NCI-H2029 treated with DMSO at 0.1 percent for 48 hours (cell line): ENCODE measurements at regions not wholly inside any gene's neighbourhood (a gene's known extent, or its start where the extent isn't known, plus 50 kb on each side); places are given as distances from the start of the nearest gene placed in this dataset.

Experiments
- DNase-seq: peaks from one replicate; lab custom pipeline; 2025; lab: John Stamatoyannopoulos, UW

DNA sequence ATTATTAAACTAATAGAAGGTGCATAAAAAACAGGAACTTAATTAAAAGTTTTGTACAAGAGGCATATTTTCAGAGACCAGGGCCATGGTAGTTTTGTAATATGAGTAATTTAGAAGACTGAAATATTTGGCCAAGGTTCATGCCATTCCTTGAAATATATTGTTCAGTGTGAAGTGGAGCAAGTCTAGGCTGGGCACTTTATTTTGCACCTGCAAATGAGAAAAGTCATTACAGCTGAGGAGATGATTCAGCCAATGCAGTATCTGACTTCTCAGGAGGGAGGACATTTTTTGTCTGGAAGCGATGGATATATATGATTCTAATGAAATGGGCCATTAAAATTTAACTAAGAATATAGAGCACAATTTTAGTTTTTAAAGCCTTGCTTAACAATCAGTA is 754.0 kb upstream of the ADAMTS16 start:
- DNase-seq, result no peak

DNA sequence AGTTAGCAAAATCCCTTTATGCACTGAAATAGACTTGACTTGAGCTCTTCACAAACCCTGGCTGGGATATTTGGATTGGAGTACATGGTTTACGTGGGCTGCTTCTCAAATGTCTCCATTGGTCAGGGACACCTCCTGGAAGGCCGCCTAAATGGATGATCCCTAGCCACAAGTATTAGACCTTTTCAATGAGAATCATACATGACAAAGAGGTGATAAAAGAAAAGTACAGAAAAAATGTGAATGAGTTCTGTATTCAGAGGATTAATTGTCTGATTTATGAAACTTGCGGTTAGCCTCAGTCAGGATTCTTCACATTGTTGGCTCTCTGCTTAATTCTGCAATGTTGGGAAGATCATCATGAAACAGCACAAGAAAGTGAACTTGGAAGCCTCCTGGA is 752.8 kb upstream of the ADAMTS16 start:
- DNase-seq, result no peak

DNA sequence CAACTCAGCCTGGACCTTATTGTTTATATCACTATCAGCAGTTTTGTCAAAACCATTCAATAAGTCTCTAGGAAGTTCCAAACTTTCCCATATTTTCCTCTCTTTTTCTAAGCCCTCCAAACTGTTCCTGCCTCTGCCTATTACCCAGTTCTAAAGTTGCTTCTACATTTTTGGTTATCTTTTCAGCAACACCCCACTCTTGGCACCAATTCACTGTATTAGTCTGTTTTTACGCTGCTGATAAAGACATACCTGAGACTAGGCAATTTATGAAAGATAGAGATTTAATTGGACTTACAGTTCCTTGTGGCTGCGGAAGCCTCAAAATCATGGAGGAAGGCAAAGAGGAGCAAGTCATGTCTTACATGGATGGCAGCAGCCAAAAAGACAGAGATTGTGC is 744.4 kb upstream of the ADAMTS16 start:
- no peak for DNase-seq

DNA sequence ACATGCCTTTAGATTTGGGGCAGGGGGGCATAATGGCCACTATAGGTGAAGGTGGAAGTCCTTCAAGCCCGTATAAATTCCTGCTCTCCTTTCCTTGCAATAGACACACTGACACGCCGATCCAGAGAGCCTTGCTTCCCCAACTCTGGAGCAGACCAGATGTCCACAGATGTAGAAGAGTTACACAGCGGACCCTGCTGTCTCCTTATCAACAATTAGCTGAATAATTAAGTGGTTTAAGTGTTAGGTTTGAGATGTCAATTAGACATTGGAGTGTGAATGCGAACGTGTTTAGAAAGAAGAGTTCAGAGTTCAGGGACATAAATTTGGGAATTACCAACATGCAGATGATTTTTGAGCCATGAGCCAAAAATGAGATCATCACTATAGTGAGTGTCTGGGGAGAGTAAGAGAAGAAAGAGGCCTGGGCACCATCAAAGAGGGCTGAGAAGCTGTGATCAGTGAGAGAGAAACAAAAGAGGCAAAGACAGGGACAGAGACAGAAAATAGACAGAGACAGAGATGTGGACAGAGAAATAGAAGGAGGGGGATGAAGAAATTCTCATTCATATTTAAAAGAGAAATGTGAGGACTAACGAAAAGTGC is 734.4 kb upstream of the ADAMTS16 start:
- no peak for DNase-seq

DNA sequence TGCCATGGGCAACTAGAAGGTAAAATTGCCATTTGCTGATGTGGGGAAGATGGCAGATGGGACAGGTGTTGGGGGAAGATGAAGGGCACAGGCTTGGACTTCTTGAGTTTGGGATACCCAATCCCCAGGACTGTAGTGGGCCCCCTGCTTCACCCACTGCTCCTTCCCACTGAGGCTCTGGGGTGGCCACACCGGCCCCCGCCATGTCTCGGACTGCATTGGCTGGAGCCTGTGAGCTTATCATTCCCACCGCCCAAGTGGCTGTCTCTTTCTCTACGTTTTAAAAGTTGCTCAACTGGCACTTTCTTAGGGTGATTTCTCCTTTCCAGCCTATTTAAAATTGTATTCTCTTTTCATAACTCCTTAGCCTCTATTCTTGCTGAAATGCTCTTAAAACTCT is 730.0 kb upstream of the ADAMTS16 start:
- no peak for DNase-seq

DNA sequence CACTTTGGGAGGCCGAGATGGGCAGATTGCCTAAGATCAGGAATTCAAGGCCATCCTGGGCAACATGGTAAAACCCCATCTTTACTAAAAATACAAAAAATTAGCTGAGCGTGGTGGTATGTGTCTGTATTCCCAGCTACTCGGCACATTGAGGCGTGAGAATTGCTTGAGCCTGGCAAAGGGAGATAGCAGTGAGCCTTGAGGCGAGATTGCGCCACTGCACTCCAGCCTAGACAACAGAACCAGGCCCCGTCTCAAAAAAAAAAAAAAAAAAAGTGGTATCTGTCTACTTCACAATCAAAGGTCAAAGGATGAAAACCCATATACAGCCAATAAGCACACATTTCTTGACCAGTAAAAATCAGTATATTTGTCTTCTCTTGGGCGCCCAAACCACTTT is 728.5 kb upstream of the ADAMTS16 start:
- no peak for DNase-seq

DNA sequence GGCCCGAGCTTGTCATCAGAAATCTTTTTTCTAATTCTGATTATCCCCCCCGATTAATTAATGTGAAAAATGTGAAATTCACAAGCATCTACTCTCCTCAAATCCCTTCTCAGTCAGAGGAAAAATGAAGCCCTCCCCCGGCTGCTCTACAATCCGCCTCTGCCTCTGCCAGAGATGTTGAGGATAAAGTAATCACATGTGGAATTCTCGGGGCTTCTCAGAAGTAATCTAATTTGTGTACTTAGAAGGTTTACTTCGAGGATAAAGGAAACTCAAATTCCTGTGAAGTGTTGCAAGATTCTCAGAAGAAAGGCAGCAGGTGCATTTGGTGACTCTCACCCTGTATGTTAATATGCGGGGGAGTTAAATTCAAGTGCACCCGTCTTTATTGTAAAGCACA is 726.1 kb upstream of the ADAMTS16 start:
- DNase-seq, result no peak

DNA sequence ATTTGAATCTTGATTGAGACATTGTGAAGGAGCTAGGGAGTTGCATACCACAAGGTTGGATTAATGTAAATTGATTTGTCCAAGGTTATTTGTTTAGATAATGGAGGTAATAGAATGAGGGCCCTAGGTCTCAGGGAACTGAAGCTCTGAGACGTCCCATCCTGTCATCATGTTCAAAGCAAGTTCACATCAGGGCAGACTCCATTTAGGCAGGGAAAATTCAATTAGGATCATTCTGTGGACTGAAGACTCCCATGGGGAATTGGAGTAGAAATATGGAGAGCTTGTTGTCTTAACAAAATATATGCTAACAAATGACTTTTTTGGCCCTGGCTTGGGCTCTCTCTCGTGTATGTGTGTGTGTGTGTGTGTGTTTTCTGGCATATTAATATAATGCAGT is 722.0 kb upstream of the ADAMTS16 start:
- DNase-seq, result no peak

DNA sequence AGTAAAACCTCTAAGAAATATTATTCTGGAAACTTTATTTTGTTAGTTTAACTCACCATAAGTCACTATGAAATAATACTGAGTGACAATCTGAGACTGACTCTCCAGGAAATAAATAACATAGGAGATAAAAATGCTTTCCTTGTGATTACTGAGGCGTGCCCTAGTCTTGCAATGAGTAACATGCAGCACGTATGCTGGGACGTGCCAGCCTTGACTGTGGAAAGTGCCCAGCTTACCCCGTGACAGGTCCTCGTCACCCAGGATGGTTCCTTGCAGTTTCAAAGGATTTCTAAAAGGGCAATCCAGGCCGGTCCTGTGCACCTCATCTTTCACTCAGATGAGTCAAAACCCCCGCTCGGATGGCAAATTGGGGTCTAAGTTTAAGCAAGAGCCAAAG is 720.8 kb upstream of the ADAMTS16 start:
- DNase-seq, result no peak

DNA sequence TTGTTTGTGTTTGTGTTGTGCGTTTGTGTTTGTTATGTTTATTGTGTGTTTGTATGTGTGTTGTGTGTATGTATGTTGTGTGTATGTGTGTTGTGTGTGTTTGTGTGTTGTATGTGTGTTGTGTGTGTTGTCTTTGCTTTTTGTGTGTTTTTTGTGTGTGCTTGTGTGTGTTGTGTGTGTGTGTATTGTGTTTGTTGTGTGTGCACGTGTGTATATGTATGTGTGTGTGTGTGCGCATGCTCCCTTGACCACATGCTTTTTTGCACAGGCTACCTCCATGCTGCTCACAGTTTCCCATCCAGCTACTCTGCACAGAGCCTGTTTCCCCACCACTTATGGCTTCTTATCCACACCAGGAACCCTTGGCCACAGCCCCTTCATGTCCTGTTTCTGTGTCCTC is 720.0 kb upstream of the ADAMTS16 start:
- no peak for DNase-seq

DNA sequence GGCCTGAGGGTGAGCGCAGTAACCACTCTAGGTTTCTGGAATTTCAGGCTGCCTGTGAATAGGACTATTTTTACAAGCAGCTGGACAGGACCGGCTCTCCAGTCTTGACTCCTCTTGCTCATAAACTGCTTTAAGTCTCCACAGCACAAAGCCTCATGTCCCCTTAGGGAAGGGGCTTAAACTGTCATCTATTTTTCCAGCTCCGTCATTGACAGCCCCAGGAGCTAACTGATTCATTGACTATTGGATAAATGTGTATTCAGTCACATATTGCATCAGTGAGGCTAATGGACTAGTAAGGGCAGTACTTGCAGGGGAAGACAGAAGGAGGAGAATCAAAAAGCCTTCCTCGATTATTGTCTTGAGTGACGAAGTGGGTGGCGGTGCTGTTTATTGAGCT is 719.4 kb upstream of the ADAMTS16 start:
- DNase-seq, result no peak

DNA sequence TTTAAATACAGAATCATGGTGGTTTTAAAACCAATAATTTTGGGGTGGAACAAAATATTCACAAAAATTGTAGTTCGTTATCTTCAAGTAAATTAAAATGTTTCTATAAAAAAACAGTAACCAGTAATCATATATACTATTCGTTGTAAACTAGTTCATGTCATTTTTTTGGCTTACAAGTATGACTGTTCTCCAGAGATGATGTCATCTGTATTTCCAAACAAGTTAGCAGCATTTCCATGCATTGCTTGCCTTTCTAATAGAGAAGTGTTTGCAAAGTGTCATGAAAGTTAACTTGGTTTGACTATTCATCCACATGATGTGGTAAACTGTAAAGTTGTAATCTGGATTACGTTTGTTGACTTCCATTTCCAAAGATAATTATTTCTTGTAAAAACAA is 717.9 kb upstream of the ADAMTS16 start:
- DNase-seq, result no peak

DNA sequence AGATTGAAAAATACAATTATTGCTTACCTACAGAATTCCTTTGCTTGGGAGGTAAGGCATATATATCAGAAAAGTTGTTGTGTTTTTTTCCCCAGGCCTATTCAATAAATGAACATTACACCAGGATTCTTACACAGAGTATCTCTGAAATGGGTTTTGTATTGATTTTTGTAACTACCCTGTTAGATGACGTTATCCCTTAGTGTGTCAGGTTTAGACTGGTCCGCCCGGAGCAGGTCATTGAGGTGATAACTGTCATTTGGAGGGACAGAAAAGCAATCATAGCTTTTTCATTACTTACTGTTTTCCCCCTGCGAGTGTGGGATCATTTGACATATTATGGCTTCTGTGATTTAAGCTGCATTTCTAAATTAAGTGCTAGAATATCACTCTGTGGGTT is 715.2 kb upstream of the ADAMTS16 start:
- DNase-seq, result no peak

DNA sequence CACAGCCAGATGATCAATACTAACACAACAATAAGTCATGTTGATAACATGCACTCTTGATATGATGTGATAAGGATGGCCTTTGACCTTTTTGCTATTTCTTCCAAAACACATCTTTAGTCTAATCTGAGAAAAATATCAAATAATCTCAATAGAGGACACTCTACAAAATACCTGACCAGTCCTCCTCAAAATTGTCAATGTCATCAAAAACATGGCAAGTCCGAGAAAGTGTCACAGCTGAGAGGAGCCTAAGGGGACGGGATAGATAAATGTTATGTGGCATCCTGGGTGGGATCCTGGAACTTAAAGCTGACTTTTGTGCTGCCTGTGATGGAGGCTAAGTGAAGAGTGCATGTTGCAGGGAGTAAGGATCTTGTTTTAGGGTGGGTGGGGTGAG is 699.6 kb upstream of the ADAMTS16 start:
- DNase-seq, result no peak

DNA sequence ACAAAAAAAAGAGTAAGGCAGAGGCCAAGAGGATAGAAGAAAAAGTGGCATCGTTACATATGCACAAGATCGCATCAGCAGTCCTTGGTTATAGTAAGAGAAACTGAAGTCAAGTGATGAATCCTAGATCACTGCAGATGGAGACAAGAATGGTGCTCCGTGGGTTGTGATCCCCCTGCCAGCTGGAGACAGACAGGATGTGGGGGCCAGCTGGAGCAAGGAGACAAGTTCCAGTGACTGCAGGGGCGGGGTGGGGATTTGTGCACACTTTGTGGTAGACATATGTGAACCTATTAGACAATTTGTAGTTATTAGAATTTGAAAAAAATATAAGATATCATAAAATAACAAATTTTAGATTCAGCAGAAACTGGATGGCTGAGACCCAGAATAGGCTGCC is 697.9 kb upstream of the ADAMTS16 start:
- no peak for DNase-seq

DNA sequence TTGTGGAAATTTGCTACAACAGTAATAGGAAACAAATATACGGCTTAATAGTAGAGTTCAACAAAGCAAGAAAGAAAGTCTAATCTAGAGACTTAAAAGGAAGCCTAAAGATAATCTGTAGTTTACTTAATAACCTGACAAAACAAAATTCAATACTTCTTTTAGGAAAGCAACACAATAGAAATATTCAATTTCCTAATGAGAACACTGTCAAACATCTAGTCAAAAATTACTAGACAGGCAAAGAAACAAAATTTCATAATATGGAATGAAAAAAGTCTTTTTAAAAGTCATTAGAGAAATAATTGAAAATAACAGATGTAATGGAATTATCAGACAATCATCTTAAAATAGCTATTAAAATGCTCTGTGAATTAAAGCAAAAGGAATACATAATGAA is 692.5 kb upstream of the ADAMTS16 start:
- DNase-seq, result no peak

DNA sequence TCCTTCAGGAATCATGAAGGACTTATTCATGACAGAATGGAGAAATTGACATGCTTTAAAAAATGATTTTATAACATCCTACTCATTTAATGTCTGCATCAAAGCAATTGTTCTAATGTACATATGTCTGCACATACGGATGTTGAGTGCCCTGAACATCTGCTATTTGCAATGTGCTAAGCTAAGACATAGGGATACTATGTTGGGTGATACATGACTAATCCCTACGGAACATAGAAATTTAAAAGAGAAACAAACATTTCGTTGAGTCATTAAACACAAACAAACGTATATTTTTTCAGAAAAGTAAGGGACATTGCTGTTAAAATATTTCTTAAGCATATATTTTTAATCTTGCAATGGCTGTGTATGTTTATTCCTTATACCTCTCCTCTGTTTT is 686.5 kb upstream of the ADAMTS16 start:
- DNase-seq, result no peak

DNA sequence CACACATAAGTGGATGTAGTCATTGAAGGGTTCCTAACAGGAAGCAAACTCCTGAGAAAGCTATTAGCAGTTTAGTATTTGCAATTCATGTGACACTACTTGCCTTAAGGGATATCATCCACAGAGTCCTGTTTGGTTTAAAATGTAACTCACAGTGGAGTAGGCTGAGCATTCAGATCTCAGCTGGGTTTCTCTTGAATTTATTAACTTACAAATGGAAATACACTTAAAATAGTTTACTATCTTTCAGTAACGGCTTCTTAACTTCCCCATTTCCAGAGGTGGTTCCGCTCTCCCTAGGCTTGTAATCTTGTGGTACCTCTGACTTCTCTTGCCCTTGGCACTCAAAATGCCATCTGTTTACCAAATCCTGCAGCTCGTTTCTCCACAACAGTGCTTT is 660.7 kb upstream of the ADAMTS16 start:
- no peak for DNase-seq

DNA sequence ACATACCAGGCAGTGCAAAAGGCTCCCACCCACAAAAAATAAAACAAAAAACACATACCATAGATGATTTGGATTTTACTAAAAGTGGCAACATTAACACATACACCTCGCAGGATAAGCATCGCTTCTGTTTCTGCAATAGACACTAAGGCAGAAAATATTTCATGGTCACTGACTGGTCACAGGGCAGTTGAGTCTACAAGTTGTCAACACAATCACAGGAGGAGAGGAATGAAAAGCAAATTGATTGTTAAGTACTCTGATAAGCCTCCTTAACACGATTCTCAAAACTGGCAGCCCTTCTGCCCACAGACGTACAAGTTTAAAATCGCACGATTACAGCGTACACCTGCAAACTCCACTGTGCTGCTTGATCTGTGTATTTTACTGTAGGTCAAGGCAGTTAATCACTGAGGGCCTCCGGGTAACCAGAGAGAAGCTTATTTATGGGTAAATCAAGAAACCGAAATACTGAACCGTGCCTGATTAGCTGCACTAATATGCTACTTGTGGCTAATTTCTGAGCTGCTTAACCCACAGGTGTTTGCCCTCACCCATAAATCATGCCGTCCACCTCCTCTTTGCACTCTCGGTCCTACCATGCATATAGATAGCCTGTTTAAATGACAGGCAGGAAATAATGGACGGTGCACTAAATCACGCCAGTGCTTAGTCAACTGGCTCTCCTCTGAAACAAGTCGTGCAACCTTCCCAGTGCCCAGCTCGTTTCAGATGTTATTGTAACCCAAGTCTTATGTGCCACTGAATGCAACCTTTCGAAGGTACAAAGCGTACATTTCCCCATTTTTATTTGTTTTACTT is 659.4 kb upstream of the ADAMTS16 start:
- peak; percentile 62 for DNase-seq

DNA sequence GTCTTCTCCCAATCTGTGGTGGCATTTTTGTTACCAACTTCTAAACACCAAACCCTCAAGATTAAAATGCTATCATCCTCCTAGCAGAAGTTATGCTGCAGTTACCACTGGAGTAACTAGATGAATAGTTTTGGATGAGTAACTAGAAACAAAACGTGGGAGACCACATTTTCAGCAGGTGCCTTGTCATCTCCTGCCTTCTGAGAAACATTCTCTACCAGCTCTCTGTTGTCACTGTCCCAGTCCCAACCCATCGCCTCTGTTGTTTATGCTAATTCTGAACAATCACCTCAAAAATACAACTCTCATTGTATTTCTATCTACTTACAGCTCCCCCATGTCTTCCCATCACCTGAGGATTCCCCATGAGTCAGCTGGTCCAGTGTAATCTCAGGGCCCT is 652.5 kb upstream of the ADAMTS16 start:
- no peak for DNase-seq

DNA sequence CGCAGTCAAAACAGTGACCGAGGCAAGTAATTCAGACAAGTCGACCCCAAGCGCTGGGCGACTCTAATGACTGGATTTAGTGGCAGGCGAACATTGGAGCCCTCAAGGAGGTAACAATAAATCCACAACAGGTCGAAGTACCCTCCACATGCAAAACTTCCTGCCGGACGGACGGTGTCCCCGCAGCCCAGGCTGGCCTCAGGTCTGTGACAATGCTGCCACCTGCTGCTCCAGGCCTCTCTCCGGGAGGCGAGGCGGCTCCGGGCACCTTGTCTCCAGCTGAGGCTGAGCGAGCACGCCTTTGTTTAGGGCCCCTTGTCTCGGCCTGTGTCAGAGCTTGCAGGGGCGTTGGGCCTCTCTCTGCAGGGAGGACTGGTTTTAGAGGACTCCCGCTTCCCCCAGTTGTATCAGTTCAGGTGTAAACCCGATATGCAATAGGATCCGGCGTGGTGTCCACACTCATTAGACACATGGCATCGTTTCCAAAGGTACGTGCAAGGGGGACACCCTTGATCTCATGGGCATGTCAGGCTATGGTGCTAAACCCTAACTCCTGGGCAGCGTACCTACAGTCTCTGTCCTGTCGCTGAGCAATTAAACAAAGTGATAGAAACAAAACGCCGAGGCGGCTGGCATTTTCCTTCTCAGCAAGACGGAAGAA is 628.0 kb upstream of the ADAMTS16 start:
- no peak for DNase-seq

DNA sequence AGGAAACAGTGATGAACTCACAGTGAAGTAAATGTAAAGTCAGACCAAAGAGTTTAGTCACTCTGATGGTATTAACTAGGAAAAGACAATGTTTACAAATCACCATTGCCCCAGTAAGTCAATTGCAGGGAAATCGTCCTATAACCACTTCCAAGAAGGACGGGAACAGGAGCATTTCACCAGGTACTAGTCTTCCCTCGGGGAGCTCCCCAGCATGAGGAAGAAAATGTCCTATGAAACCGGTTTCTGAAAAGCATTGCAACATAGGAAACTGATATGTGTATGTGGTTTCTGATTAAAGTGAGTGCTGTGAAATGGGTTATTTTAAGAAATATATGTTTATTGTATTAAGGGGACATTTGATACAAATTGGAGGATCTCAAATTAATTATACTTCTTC is 626.7 kb upstream of the ADAMTS16 start:
- DNase-seq, result no peak

DNA sequence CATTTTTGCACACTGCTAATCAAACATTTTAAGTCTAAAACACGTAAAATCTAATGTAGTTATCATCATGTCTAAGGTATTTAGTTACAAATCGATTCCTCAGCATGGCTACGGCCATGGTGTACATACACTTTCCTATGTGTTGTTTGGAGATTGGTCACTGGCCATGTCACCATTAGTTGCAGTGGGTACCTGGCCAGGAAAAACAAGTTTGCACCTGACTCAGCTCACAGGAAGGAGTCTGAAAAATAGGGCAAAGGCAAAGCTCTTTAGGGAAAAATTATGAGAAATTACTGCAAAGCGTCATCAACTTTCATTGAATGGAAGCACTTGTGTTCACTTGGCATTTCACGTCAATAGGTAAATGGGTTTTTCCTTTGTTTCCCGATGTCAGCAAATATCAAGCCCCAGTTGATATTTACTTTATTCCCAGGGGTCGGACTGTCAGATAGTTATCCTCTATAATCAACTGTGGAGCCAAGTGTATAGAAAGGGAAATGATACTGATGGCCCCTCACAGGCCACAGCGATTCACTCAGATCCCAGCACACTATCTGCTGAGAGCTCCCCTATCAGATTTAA is 626.0 kb upstream of the ADAMTS16 start:
- DNase-seq, result no peak
